GM12878 (cell line): ENCODE measurements at regions not wholly inside any gene's neighbourhood (a gene's known extent, or its start where the extent isn't known, plus 50 kb on each side); places are given as distances from the start of the nearest gene placed in this dataset.

Experiments
- ATAC-seq: fragments of 200-7000 bp; cut with Tn5 transposase; 3 replicates; pipeline ENCODE4 v1.9.1; 2020; ENCODE audit warnings: mild to moderate bottlenecking, moderate library complexity
- BruUV-seq: library from RNA; stranded (reverse); fragments of 400-500 nt; replicated peaks from 2 replicates; lab custom pipeline; 2021; lab: Mats Ljungman, UMichigan
- CTCF ChIA-PET: fragments of 300-600 bp; sonication (Branson Sonifier 250); formaldehyde crosslinking; extraction: SDS; loops from one replicate; lab custom pipeline; 2021; ENCODE audit warnings: inconsistent platforms; lab: Yijun Ruan, JAX
- POLR2A ChIA-PET: fragments of 350-600 bp; formaldehyde crosslinking; extraction: SDS; loops from one replicate; lab custom pipeline; 2021; ENCODE audit warnings: inconsistent platforms; lab: Charles Lee
- RAD21 ChIA-PET: fragments of 300-600 bp; sonication (Branson Sonifier 250); formaldehyde crosslinking; loops from one replicate; lab custom pipeline; 2023; ENCODE audit warnings: antibody characterized with exemption; ENCODE audit not compliant: unreplicated experiment; lab: Charles Lee
- SMC1A ChIA-PET: fragments of 300-600 bp; sonication (Branson Sonifier 250); formaldehyde crosslinking; loops from one replicate; lab custom pipeline; 2023; ENCODE audit not compliant: unreplicated experiment, uncharacterized antibody; lab: Charles Lee
- DNase-seq: peaks from one replicate; pipeline ENCODE4 v3.0.0-alpha.2; 2011; ENCODE audit warnings: low read depth, low spot score
- FAIRE-seq: peaks from 3 replicates; lab custom pipeline; 2011; peaks lifted over from hg19 to GRCh38; lab: Jason Lieb, UNC
- H2AFZ ChIP-seq: 2 replicates; pipeline ENCODE4 v1.6.0; 2011; ENCODE audit warnings: low read depth, low read length, control low read depth; ENCODE audit not compliant: control insufficient read depth
- H3K27ac ChIP-seq: 2 replicates; pipeline ENCODE4 v1.5.1; 2011; ENCODE audit warnings: control low read depth; ENCODE audit not compliant: control insufficient read depth, insufficient read depth
- H3K27me3 ChIP-seq, 2 experiments: replicated peaks in 1 of 2; 2 replicates each; pipeline versions ENCODE4 v1.6.0 to v1.6.1; 2011; ENCODE audit warnings: low read length in 1 of 2; ENCODE audit not compliant: control insufficient read depth in 2 of 2, insufficient read depth in 2 of 2
- H3K36me3 ChIP-seq, 2 experiments: 2 replicates each; pipeline ENCODE4 v1.5.1; 2011; ENCODE audit warnings: low read length in 1 of 2; ENCODE audit not compliant: control insufficient read depth in 2 of 2, insufficient read depth in 2 of 2
- H3K4me1 ChIP-seq: 2 replicates; pipeline ENCODE4 v1.6.1; 2011; ENCODE audit warnings: mild to moderate bottlenecking, low read length, moderate library complexity, mixed read lengths; ENCODE audit not compliant: control insufficient read depth, insufficient read depth
- H3K4me2 ChIP-seq: 2 replicates; pipeline ENCODE4 v1.6.0; 2011; ENCODE audit warnings: control low read depth; ENCODE audit not compliant: control insufficient read depth, insufficient read depth
- H3K4me3 ChIP-seq: fragments of 200-600 bp; sonication (generic); 2 replicates; pipeline ENCODE4 v1.5.1; 2016
- H3K79me2 ChIP-seq: 2 replicates; pipeline ENCODE4 v1.6.0; 2011; ENCODE audit warnings: low read length; ENCODE audit not compliant: control insufficient read depth, insufficient read depth
- H3K9ac ChIP-seq: 2 replicates; pipeline ENCODE4 v1.8.0; 2011; ENCODE audit warnings: low read length, control low read depth, mixed read lengths; ENCODE audit not compliant: control insufficient read depth, insufficient read depth
- H3K9me3 ChIP-seq: replicated peaks from 3 replicates; pipeline ENCODE4 v1.5.1; 2011; ENCODE audit warnings: mild to moderate bottlenecking, low read length; ENCODE audit not compliant: control insufficient read depth, insufficient read depth
- H4K20me1 ChIP-seq: 2 replicates; pipeline ENCODE4 v1.6.0; 2011; ENCODE audit not compliant: control insufficient read depth, insufficient read depth
- ASH2L ChIP-seq: fragments of 300-600, 200-600 bp; sonication (generic); IDR thresholded peaks from 2 replicates; pipeline ENCODE4 v1.6.1; 2017; ENCODE audit warnings: low read depth, mild to moderate bottlenecking, borderline replicate concordance
- BRCA1 ChIP-seq: IDR thresholded peaks from 2 replicates; pipeline ENCODE4 v1.6.1; 2011; ENCODE audit warnings: low read depth, low read length, improper control_type of control experiment
- MEF2A ChIP-seq: IDR thresholded peaks from 2 replicates; pipeline ENCODE4 v1.6.1; 2011; ENCODE audit warnings: low read depth, mild to moderate bottlenecking, low read length, moderate library complexity; ENCODE audit not compliant: insufficient read depth
- NFYA ChIP-seq: IDR thresholded peaks from 2 replicates; pipeline ENCODE4 v1.6.1; 2011; ENCODE audit warnings: low read depth, mild to moderate bottlenecking, low read length, improper control_type of control experiment, borderline replicate concordance
- NRF1 ChIP-seq: conservative IDR thresholded peaks from 2 replicates; pipeline ENCODE4 v1.6.1; 2011; ENCODE audit warnings: mild to moderate bottlenecking, low read depth, low read length, improper control_type of control experiment
- PKNOX1 ChIP-seq: fragments of 450-650 bp; IDR thresholded peaks from 2 replicates; pipeline ENCODE4 v1.6.1; 2016; ENCODE audit warnings: mild to moderate bottlenecking
- POLR2AphosphoS5 ChIP-seq: IDR thresholded peaks from 2 replicates; pipeline ENCODE4 v1.6.1; 2011; ENCODE audit warnings: mild to moderate bottlenecking, low read length, inconsistent platforms
- RAD21 ChIP-seq: IDR thresholded peaks from 2 replicates; pipeline ENCODE4 v1.6.1; 2011; ENCODE audit warnings: mild to moderate bottlenecking, low read depth, low read length, moderate library complexity; ENCODE audit not compliant: insufficient read depth
- RCOR1 ChIP-seq: conservative IDR thresholded peaks from 2 replicates; pipeline ENCODE4 v1.6.1; 2012; ENCODE audit warnings: low read depth, low read length, improper control_type of control experiment
- SKIL ChIP-seq: fragments of 450-650 bp; IDR thresholded peaks from 2 replicates; pipeline ENCODE4 v1.6.1; 2017; ENCODE audit warnings: mild to moderate bottlenecking, low read depth, inconsistent platforms; ENCODE audit not compliant: poor library complexity, severe bottlenecking
- TBL1XR1 ChIP-seq: IDR thresholded peaks from 2 replicates; pipeline ENCODE4 v1.6.1; 2012; ENCODE audit warnings: low read depth, low read length, improper control_type of control experiment
- TCF7 ChIP-seq: IDR thresholded peaks from 2 replicates; pipeline ENCODE4 v1.6.1; 2014; ENCODE audit warnings: antibody characterized with exemption, borderline replicate concordance
- ZNF592 ChIP-seq: fragments of 450-650 bp; IDR thresholded peaks from 2 replicates; pipeline ENCODE4 v1.6.1; 2017; ENCODE audit warnings: mild to moderate bottlenecking, moderate library complexity
- WGBS: methylation state at CpG from one replicate; pipeline ENCODE4 v1.1.6; 2016; ENCODE audit warnings: low lambda C conversion rate; ENCODE audit not compliant: insufficient replicate concordance, insufficient coverage; ENCODE audit errors: missing lambda C conversion rate; 5-methylcytosine and 5-hydroxymethylcytosine counted together
- in situ Hi-C: fragments of 300-500 bp; cut with MboI; formaldehyde crosslinking; loops from 9 replicates; pipeline ENCODE4 v1.14.3; 2018; ENCODE audit warnings: mixed read lengths
- intact Hi-C: fragments of 100-400 bp; cut with micrococcal nuclease; formaldehyde crosslinking; loops from one replicate; pipeline ENCODE4 v1.14.2; 2022; ENCODE audit not compliant: unreplicated experiment
- TF ChIP-seq, protein P1 (sequence below): IDR thresholded peaks from 2 replicates; pipeline ENCODE4 v1.6.1; 2011; ENCODE audit warnings: borderline replicate concordance, low read depth, mild to moderate bottlenecking, moderate library complexity, low read length; ENCODE audit not compliant: insufficient read depth, poor library complexity, severe bottlenecking
- TF ChIP-seq, protein P2 (sequence below): IDR thresholded peaks from 2 replicates; pipeline ENCODE4 v1.6.1; 2012; ENCODE audit warnings: low read depth, low read length, improper control_type of control experiment

DNA sequence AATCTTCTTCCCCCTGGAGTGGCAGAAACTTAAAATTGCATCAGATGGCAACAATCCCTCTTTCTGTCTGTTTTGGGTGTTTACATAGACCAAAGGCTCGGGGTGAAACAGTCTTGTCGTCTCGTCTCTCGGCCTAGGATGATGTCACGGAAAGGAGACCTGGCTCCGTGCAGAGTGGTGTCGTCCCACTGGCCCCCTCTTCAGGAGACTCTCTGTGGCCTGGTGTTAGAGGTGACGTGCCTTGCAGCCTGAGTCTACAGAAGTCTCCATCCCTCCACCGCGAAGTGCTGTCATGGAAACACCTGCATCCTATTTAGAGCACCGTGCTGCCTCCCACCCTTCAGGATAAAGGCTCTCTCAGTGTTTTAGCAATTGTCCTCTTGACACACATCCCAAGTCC lies 409.7 kb downstream of the IRX1 start:
- in situ Hi-C loops: no loop called here
- Histone ChIP-seq H4K20me1 (no peaks in the 10 kb centered on the region), H2AFZ (no peak overlapping the region), H3K4me2 (no peak overlapping the region), H3K9ac (no peak overlapping the region), H3K4me3 (no peak overlapping the region), H3K27ac (no peak overlapping the region), H3K4me1 (no peaks in the 10 kb centered on the region), H3K79me2 (no peaks in the 10 kb centered on the region), H3K36me3 (no peaks in the 10 kb centered on the region), H3K9me3 (no peaks in the 10 kb centered on the region; the same call in 2 of the 3 replicates), H3K27me3 (no peaks in the 10 kb centered on the region)
- ChIA-PET RAD21 (no interaction called here), POLR2A (no interaction called here), SMC1A (no interaction called here), CTCF (no interaction called here)
- no peak for DNase-seq
- no peak for FAIRE-seq
- WGBS: 54% methylated on average over 11 of the region's 11 CpGs
- no TSS peak for BruUV-seq
- ATAC-seq: no peak
- intact Hi-C loops: no loop called here
- TF ChIP-seq ZNF592 (no peak), TCF7 (no peak), PKNOX1 (no peak), RCOR1 (no peak), SKIL (no peak), RAD21 (no peak), BRCA1 (no peak), TBL1XR1 (no peak), POLR2AphosphoS5 (no peak), NFYA (no peak), ASH2L (no peak), NRF1 (no peak), MEF2A (no peak)
- TF ChIP-seq, protein P1, sequence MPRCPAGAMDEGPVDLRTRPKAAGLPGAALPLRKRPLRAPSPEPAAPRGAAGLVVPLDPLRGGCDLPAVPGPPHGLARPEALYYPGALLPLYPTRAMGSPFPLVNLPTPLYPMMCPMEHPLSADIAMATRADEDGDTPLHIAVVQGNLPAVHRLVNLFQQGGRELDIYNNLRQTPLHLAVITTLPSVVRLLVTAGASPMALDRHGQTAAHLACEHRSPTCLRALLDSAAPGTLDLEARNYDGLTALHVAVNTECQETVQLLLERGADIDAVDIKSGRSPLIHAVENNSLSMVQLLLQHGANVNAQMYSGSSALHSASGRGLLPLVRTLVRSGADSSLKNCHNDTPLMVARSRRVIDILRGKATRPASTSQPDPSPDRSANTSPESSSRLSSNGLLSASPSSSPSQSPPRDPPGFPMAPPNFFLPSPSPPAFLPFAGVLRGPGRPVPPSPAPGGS: no peak
- TF ChIP-seq, protein P2, sequence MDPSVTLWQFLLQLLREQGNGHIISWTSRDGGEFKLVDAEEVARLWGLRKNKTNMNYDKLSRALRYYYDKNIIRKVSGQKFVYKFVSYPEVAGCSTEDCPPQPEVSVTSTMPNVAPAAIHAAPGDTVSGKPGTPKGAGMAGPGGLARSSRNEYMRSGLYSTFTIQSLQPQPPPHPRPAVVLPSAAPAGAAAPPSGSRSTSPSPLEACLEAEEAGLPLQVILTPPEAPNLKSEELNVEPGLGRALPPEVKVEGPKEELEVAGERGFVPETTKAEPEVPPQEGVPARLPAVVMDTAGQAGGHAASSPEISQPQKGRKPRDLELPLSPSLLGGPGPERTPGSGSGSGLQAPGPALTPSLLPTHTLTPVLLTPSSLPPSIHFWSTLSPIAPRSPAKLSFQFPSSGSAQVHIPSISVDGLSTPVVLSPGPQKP: no peak
